Mucosa of descending colon (tissue), 3 donors: ENCODE measurements at regions not wholly inside any gene's neighbourhood (a gene's known extent, or its start where the extent isn't known, plus 50 kb on each side); places are given as distances from the start of the nearest gene placed in this dataset.

Experiments used
- ATAC-seq: fragments of 200-7000 bp; cut with Tn5 transposase; one replicate; pipeline ENCODE4 v1.9.1; 2020; ENCODE audit warnings: mild to moderate bottlenecking, moderate library complexity
- DNase-seq, 3 donors: peaks; one replicate each; pipeline ENCODE4 v3.0.0-alpha.2; 2020
- H3K36me3 ChIP-seq: fragments of 200-600 bp; one replicate; pipeline ENCODE4 v1.8.0; 2021; ENCODE audit warnings: low read depth, mild to moderate bottlenecking
- H3K4me1 ChIP-seq: fragments of 200-600 bp; one replicate; pipeline ENCODE4 v1.8.0; 2021; ENCODE audit warnings: low read depth, mild to moderate bottlenecking
- H3K4me3 ChIP-seq: fragments of 200-600 bp; one replicate; pipeline ENCODE4 v1.8.0; 2021; ENCODE audit warnings: mild to moderate bottlenecking
- H3K9me3 ChIP-seq: fragments of 200-600 bp; one replicate; pipeline ENCODE4 v1.8.0; 2021; ENCODE audit warnings: mild to moderate bottlenecking
- CTCF ChIP-seq: fragments of 200-600 bp; IDR thresholded peaks from one replicate; pipeline ENCODE4 v1.8.0; 2022; ENCODE audit warnings: antibody characterized with exemption, mild to moderate bottlenecking
- intact Hi-C, 2 donors: fragments of 100-400 bp; cut with DNase I in 1 of 2; cut with micrococcal nuclease in 1 of 2; formaldehyde crosslinking; loops; one replicate each; pipeline versions ENCODE4 v1.11.0 to v1.11.1; 2022; cut with DNase I, micrococcal nuclease
- donor health status: DM: no; HTN: no; CAD: no; lungs with moderate emphysema.
- donor health status: DM: no; HTN: no; CAD: no.
- donor health status: DM: no; HTN: yes; CAD: no.

GRCh38 chr7:96377399-96377798 lies 55.5 kb upstream of the SLC25A13 start:
- Histone ChIP-seq H3K9me3 (no peaks in the 10 kb centered on the region), H3K36me3 (no peaks in the 10 kb centered on the region), H3K4me1 (no peaks in the 10 kb centered on the region), H3K4me3 (no peak overlapping the region)
- DNase-seq, result no peak
- no peak for ATAC-seq
- intact Hi-C loops, result no loop called here
- TF ChIP-seq CTCF, result no peak
